ENCODE measurements at regions not wholly inside any gene's neighbourhood (a gene's known extent, or its start where the extent isn't known, plus 50 kb on each side); places are given as distances from the start of the nearest gene placed in this dataset.
"Not testable (repeated sequence)": the region's sequence is repeated elsewhere in the genome, so short reads cannot be mapped to it uniquely, and the experiment has no call there.

- not testable (repeated sequence) for TF ChIP-seq EZH2 (IDR thresholded peaks at IDR 0.05; ENCODE audit: insufficient read depth, poor library complexity, severe bottlenecking); EZH2phosphoT487 (IDR thresholded peaks at IDR 0.05; ENCODE audit: insufficient read depth, low read depth)
Measured at GRCh38 chr12:128042283-128042682, 224.7 kb upstream of the TMEM132C start.

Data from GM23248 (cell line).